ENCODE measurements at regions not wholly inside any gene's neighbourhood (a gene's known extent, or its start where the extent isn't known, plus 50 kb on each side); places are given as distances from the start of the nearest gene placed in this dataset.

DNA sequence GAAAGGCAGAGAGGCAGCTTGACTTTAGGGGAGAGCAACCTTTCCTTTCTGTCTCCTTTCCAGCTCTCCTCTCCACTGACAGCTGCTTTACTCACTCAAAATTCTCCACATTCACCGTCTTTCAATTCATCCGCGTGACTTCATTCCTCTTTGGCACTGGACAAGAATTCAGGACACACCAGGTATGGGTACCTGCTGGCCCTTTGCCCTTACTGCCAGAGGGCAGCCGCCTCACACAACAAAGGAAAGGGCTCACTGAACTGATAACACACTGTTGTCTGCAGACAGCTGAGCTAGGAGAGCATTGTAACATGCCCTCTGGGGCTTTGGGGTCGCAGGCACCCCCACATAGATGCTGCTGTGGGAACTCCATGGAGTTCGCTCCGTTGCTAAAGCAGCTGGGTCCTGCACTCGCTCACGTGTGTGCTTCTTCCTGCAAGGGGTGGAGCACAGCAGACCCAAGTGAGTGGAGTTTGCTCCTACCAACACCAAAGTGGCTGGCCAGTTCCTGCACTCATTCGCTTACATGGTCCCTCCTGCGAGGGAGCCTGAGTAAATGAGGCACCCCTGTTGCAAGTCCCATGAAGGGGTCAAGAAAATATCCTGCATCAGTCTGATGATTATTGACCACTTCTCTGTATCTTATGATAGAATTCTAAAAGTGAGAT lies 79.0 kb upstream of the SGO1 start:
- TF ChIP-seq, protein P1, sequence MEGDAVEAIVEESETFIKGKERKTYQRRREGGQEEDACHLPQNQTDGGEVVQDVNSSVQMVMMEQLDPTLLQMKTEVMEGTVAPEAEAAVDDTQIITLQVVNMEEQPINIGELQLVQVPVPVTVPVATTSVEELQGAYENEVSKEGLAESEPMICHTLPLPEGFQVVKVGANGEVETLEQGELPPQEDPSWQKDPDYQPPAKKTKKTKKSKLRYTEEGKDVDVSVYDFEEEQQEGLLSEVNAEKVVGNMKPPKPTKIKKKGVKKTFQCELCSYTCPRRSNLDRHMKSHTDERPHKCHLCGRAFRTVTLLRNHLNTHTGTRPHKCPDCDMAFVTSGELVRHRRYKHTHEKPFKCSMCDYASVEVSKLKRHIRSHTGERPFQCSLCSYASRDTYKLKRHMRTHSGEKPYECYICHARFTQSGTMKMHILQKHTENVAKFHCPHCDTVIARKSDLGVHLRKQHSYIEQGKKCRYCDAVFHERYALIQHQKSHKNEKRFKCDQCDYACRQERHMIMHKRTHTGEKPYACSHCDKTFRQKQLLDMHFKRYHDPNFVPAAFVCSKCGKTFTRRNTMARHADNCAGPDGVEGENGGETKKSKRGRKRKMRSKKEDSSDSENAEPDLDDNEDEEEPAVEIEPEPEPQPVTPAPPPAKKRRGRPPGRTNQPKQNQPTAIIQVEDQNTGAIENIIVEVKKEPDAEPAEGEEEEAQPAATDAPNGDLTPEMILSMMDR (IDR thresholded peaks at IDR 0.05), result no peak
- Histone ChIP-seq H3K9me3 (peaks cover 0 to 10% of the 10 kb centered on the region in 2 donors), H3K36me3 (no peaks in the 10 kb centered on the region), H3K27me3 (no peaks in the 10 kb centered on the region), H3K4me3 (no peak overlapping the region), H3K4me1 (no peaks in the 10 kb centered on the region), H3K27ac (no peak overlapping the region)
- intact Hi-C loops (cut with DNase I), result no loop called here
- ATAC-seq (no peak), DNase-seq (no peak)

DNA sequence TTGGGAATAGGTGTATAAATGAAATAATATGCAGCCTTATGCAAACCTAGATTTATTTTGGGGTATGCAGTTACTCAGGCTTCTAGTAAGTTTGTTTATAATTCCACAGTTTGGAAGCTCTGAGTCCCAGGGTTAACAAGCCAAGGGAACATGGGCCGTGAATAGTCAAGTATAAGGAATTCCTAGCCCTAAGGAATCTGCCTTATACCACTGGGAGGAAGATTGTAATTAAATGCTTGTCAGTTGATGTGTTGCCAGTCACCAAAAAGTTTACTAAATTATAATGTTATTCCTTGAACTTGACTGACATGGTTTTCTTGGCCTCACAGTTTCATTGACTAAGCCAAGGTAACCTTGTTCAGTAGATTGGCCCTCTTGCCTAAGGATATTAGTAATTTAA lies 72.4 kb upstream of the SGO1 start:
- H3K4me3 ChIP-seq, result no peak overlapping the region
- no peak for DNase-seq
- no peaks in the 10 kb centered on the region for H3K9me3 ChIP-seq
- intact Hi-C loops (cut with DNase I), result no loop called here
- TF ChIP-seq, protein P1 (IDR thresholded peaks at IDR 0.05), result no peak
- ATAC-seq, result no peak
- no peak overlapping the region for H3K27ac ChIP-seq
- no peaks in the 10 kb centered on the region for H3K36me3 ChIP-seq
- no peaks in the 10 kb centered on the region for H3K27me3 ChIP-seq
- no peaks in the 10 kb centered on the region for H3K4me1 ChIP-seq

DNA sequence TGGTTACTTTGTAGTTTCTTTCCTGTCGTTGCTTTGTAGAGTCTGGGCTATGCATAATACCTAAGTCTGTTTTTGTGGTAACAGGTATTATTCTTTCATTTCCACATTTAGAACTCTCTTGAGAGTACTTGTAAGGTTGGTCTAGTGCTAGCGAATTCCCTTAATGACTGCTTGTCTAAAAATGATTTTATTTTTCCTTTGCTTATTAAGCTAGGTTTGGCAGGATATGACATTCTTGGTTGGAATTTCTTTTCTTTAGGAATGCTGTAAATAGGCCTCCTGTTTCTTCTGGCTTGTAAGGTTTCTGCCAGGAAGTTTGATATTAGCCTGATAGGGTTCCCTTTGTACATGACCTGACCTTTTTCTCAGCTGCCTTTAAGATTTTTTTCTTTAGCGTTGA lies 70.1 kb upstream of the SGO1 start:
- ATAC-seq, result peak; percentile 82
- no peaks in the 10 kb centered on the region for H3K27me3 ChIP-seq
- intact Hi-C loops (cut with DNase I), result no loop called here

DNA sequence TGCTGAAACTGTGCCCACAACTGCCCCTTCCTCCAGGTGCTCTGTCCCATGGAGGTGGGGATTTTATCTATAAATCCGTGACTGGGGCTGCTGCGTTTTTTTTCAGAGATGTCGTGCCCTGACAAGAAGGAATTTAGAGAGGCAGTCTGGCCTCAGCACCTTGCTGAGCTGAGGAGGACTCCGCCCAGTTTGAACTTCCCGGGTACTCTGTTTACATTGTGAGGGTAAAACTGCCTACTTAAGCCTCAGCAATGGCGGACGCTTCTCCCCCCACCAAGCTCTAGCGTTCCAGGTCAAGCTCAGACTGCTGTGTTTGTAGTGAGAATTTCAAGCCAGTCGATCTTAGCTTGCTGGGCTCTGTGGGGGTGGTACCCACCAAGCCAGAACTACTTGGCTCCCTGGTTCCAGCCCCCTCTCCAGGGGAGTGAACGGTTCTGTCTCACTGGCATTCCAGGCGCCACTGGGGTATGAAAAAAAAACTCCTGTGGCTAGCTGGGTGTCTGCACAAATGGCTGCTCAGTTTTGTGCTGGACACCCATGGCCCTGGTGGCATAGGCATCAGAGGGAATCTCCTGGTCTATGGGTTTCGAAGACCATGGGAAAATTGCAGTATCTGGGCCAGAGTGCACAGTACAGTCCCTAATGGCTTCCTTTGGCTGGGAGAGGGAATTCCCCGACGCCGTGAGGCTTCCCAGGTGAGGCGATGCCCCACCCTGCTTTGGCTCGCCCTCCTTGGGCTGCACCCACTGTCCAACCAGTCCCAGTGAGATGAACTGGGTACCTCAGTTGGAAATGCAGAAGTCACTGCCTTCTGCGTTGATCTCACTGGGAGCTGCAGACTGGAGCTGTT lies 68.5 kb upstream of the SGO1 start:
- Histone ChIP-seq H3K4me3 (no peak overlapping the region), H3K9me3 (no peaks in the 10 kb centered on the region), H3K4me1 (no peaks in the 10 kb centered on the region), H3K27ac (no peak overlapping the region), H3K36me3 (no peaks in the 10 kb centered on the region), H3K27me3 (no peaks in the 10 kb centered on the region)
- DNase-seq, result peak in 1 of 4 donors; percentile 5
- peak; percentile 76 for ATAC-seq
- intact Hi-C loops (cut with DNase I), result no loop called here
- TF ChIP-seq, protein P1 (IDR thresholded peaks at IDR 0.05), result no peak

More for the DNA sequence above, 70.1 kb upstream of the SGO1 start:
- Histone ChIP-seq H3K4me3 (no peak overlapping the region), H3K4me1 (no peaks in the 10 kb centered on the region), H3K36me3 (no peaks in the 10 kb centered on the region), H3K27ac (no peak overlapping the region), H3K9me3 (no peaks in the 10 kb centered on the region)
- TF ChIP-seq, protein P1 (IDR thresholded peaks at IDR 0.05), result no peak
- DNase-seq, result no peak

DNA sequence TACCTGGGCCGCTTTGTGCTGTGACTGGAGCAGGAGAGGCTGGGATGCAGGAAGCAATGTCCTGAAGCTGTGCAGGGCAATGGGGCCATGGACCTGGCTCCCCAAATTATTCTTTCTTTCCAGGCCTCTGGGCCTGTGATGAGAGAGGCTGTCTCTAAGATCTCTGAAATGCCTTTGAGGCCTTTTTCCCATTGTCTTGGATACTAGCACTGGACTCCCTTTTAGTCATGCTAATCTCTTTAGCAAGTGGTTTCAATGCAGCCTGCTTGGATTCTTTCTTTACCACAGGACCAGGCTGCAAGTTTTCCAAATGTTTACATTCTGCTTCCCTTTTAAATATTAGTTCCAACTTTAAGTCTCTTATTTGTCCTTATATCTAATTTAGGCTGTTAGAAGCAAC lies 64.8 kb upstream of the SGO1 start:
- intact Hi-C loops (cut with DNase I), result no loop called here

More for the DNA sequence above, 64.8 kb upstream of the SGO1 start:
- no peaks in the 10 kb centered on the region for H3K27me3 ChIP-seq
- no peaks in the 10 kb centered on the region for H3K36me3 ChIP-seq
- H3K27ac ChIP-seq, result no peak overlapping the region
- TF ChIP-seq, protein P1 (IDR thresholded peaks at IDR 0.05), result no peak
- DNase-seq (no peak), ATAC-seq (no peak)
- no peak overlapping the region for H3K4me3 ChIP-seq
- peaks cover 0 to 4% of the 10 kb centered on the region in 2 donors for H3K9me3 ChIP-seq
- no peaks in the 10 kb centered on the region for H3K4me1 ChIP-seq

Data from left lung (tissue), 4 donors.